Karpas-422 (cell line): ENCODE measurements at regions not wholly inside any gene's neighbourhood (a gene's known extent, or its start where the extent isn't known, plus 50 kb on each side); places are given as distances from the start of the nearest gene placed in this dataset.
A peak's percentile ranks its signal among the peaks of the same experiment; 100 is the strongest.

Experiments used
- DNase-seq: peaks from one replicate; pipeline ENCODE4 v3.0.0-alpha.2; 2015
- H2AFZ ChIP-seq: fragments of 200-600 bp; sonication (generic); 2 replicates; pipeline ENCODE4 v1.6.1; 2014; ENCODE audit warnings: antibody characterized with exemption, low read length, mixed read lengths
- H3K27ac ChIP-seq: fragments of 200-600 bp; sonication (generic); 2 replicates; pipeline ENCODE4 v1.5.1; 2014; ENCODE audit warnings: mild to moderate bottlenecking, low read length, moderate library complexity
- H3K27me3 ChIP-seq: fragments of 200-600 bp; sonication (generic); 2 replicates; pipeline ENCODE4 v1.6.1; 2014; ENCODE audit warnings: low read length, mixed read lengths
- H3K36me3 ChIP-seq: fragments of 200-600 bp; sonication (generic); 2 replicates; pipeline ENCODE4 v1.6.1; 2014; ENCODE audit warnings: low read length, mixed read lengths; ENCODE audit not compliant: insufficient read depth
- H3K4me1 ChIP-seq: fragments of 200-600 bp; sonication (generic); 2 replicates; pipeline ENCODE4 v1.6.1; 2014; ENCODE audit warnings: mild to moderate bottlenecking, low read length, mixed read lengths
- H3K4me2 ChIP-seq: fragments of 200-600 bp; sonication (generic); 2 replicates; pipeline ENCODE4 v1.6.1; 2014; ENCODE audit warnings: low read length, low read depth, mild to moderate bottlenecking; ENCODE audit not compliant: poor library complexity, severe bottlenecking
- H3K4me3 ChIP-seq: fragments of 200-600 bp; sonication (generic); 2 replicates; pipeline ENCODE4 v1.5.1; 2014; ENCODE audit warnings: mild to moderate bottlenecking, antibody characterized with exemption, low read length, mixed read lengths
- H3K79me2 ChIP-seq: fragments of 200-600 bp; sonication (generic); 2 replicates; pipeline ENCODE4 v1.6.1; 2014; ENCODE audit warnings: mild to moderate bottlenecking, low read length, mixed read lengths
- H3K9ac ChIP-seq: fragments of 200-600 bp; sonication (generic); 2 replicates; pipeline ENCODE4 v1.6.0; 2014; ENCODE audit warnings: low read length
- H3K9me2 ChIP-seq: fragments of 200-600 bp; sonication (generic), shearing (Covaris generic); replicated peaks from 2 replicates; pipeline ENCODE4 v1.6.0; 2014; ENCODE audit warnings: mild to moderate bottlenecking, low read length, moderate library complexity; ENCODE audit not compliant: insufficient read depth
- H3K9me3 ChIP-seq: fragments of 300-700, 200-600 bp; sonication (generic); 2 replicates; pipeline ENCODE4 v1.6.1; 2014; ENCODE audit warnings: low read length, mixed read lengths
- H4K20me1 ChIP-seq: fragments of 200-600 bp; sonication (generic); 2 replicates; pipeline ENCODE4 v1.6.1; 2014; ENCODE audit warnings: mild to moderate bottlenecking, antibody characterized with exemption, low read length, low read depth; ENCODE audit not compliant: insufficient read depth

DNA sequence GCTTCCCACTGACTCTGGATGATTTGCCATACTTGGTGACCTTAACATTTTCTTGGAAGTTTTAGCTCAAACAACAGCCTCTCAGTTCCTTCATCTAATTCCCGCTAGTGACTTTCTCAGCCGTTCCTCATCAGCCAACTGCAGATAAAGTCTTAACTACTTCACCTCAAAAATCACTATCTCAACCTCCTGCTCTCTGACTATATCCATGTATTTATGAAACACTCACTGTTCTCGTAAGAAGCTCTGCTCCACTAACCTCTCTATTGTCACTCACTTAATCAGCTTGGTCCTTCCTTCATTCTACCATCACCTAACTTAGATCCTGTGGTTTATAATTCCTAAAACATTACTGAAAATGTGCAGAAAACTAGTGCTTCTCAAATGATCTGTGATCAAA is 1551.6 kb downstream of the MRPL39 start:
- Histone ChIP-seq H2AFZ (no peak overlapping the region), H3K4me3 (no peak overlapping the region), H3K9ac (no peak overlapping the region), H3K36me3 (no peaks in the 10 kb centered on the region), H3K9me3 (peaks cover 7% of the 10 kb centered on the region; the same call in 1 of the 2 replicates), H3K4me1 (no peaks in the 10 kb centered on the region), H3K27me3 (no peaks in the 10 kb centered on the region), H3K27ac (no peak overlapping the region), H3K79me2 (no peaks in the 10 kb centered on the region), H3K9me2 (no peaks in the 10 kb centered on the region), H3K4me2 (no peak overlapping the region), H4K20me1 (no peaks in the 10 kb centered on the region)
- DNase-seq: no peak

DNA sequence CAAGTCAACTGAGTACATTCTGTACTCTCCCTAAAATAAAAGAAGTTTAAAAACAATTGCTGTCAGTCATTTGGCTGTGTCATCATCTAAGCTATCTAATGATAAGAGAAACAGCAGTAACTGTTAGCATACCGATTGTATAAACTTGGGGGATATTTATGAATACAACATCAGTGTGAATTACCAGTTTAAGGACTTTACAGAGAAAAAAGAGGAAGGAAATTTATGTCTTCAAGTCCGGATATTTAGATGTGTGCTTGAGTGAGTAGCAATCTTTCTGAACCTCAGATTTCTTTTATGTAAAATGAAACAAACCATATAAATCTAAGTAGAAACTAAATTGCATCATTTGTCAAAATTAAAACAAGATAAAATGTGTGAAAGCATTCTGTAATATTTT is 1557.0 kb downstream of the MRPL39 start:
- Histone ChIP-seq H3K79me2 (no peaks in the 10 kb centered on the region), H3K9me2 (no peaks in the 10 kb centered on the region), H3K27ac (no peak overlapping the region), H3K27me3 (no peaks in the 10 kb centered on the region), H2AFZ (no peak overlapping the region), H3K9me3 (peaks cover 3% of the 10 kb centered on the region), H3K4me1 (no peaks in the 10 kb centered on the region), H4K20me1 (no peaks in the 10 kb centered on the region), H3K4me2 (no peak overlapping the region), H3K36me3 (no peaks in the 10 kb centered on the region), H3K9ac (no peak overlapping the region), H3K4me3 (no peak overlapping the region)
- DNase-seq: no peak

DNA sequence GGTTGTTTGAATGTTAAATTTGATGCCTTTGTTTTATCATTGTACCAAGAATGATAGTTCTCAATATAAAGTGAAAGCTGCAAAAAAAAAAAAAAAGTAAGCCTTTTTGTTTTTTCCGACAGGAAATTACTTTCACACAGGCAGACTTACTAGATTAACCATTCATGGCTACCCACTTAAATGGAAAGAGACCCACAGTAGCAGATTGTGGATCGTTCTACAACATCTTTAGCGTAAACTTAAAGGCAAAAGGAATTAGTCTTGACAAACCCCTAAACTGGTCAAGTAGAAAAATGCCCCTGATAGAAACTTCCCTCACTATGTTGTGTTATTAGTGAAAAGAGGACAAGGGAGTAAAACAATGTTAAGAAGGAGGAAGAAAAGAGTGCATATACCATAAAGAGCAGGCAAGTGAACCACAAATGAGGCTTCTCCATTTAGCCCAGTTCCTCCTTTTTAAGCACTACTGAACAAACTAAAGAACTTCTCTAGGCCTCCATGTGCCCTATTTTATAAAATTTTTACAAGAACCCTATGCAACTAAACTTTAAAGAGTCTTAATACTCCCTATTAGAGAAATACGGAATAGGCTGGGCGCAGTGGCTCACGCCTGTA is 1560.3 kb downstream of the MRPL39 start:
- no peaks in the 10 kb centered on the region for H3K9me2 ChIP-seq
- no peak overlapping the region for H3K9ac ChIP-seq
- no peaks in the 10 kb centered on the region for H4K20me1 ChIP-seq
- H3K27ac ChIP-seq: no peak overlapping the region
- H3K9me3 ChIP-seq: peaks cover 9% of the 10 kb centered on the region
- no peak overlapping the region for H2AFZ ChIP-seq
- no peaks in the 10 kb centered on the region for H3K36me3 ChIP-seq
- no peak overlapping the region for H3K4me2 ChIP-seq
- H3K4me3 ChIP-seq: no peak overlapping the region
- no peaks in the 10 kb centered on the region for H3K27me3 ChIP-seq
- no peaks in the 10 kb centered on the region for H3K79me2 ChIP-seq
- H3K4me1 ChIP-seq: no peaks in the 10 kb centered on the region
- no peak for DNase-seq

DNA sequence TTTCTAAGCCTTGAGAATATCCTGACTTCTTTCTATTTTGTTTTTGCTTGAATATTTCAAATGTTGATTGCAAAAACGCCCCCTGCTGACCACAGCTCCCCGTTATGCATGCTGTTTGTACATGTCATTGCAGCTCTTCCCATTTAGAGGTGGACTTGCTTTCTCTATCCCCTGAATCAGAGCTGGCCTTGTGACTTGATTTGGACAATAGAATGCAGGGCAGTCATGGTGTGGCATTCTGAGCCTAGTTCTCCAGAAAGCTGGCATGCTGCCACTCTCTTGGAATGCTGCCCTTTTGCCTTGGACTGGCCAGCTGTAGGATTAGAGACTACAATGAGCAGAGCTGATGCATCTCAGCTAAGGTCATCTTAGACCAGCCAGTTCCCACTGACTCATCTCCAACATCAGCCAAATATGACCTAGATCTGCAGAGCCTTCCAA is 1561.5 kb downstream of the MRPL39 start:
- no peaks in the 10 kb centered on the region for H3K79me2 ChIP-seq
- no peaks in the 10 kb centered on the region for H3K4me1 ChIP-seq
- H2AFZ ChIP-seq: no peak overlapping the region
- H3K27me3 ChIP-seq: no peaks in the 10 kb centered on the region
- H3K36me3 ChIP-seq: no peaks in the 10 kb centered on the region
- H3K4me3 ChIP-seq: no peak overlapping the region
- no peak overlapping the region for H3K4me2 ChIP-seq
- H4K20me1 ChIP-seq: no peaks in the 10 kb centered on the region
- DNase-seq: peak; percentile 45
- H3K9me2 ChIP-seq: no peaks in the 10 kb centered on the region
- peaks cover 11% of the 10 kb centered on the region for H3K9me3 ChIP-seq
- H3K27ac ChIP-seq: no peak overlapping the region
- H3K9ac ChIP-seq: no peak overlapping the region

DNA sequence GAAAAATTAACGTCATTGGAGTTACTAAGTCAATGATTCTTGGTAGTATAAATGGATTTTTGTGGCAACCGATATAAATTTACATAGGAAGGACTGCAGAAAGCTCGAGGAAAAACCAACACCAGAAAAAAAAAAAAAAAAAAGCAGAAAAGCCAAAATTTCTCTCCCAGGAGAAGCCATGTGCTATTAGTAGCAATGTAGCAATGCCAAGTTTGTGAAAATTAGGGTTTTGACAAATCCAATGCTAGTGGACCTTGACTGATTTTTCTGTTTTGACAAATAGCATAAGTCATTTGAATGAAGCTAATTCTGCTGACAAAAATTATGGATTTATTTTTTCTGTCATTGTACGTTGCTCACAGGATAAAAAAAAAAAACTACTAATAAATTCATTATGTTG is 1561.9 kb downstream of the MRPL39 start:
- no peaks in the 10 kb centered on the region for H3K9me2 ChIP-seq
- no peak overlapping the region for H3K27ac ChIP-seq
- H2AFZ ChIP-seq: no peak overlapping the region
- H3K4me1 ChIP-seq: no peaks in the 10 kb centered on the region
- no peak overlapping the region for H3K4me2 ChIP-seq
- H3K79me2 ChIP-seq: no peaks in the 10 kb centered on the region
- H3K9ac ChIP-seq: no peak overlapping the region
- no peak overlapping the region for H3K4me3 ChIP-seq
- no peaks in the 10 kb centered on the region for H4K20me1 ChIP-seq
- DNase-seq: no peak
- peaks cover 14% of the 10 kb centered on the region for H3K9me3 ChIP-seq
- H3K27me3 ChIP-seq: no peaks in the 10 kb centered on the region
- H3K36me3 ChIP-seq: no peaks in the 10 kb centered on the region

DNA sequence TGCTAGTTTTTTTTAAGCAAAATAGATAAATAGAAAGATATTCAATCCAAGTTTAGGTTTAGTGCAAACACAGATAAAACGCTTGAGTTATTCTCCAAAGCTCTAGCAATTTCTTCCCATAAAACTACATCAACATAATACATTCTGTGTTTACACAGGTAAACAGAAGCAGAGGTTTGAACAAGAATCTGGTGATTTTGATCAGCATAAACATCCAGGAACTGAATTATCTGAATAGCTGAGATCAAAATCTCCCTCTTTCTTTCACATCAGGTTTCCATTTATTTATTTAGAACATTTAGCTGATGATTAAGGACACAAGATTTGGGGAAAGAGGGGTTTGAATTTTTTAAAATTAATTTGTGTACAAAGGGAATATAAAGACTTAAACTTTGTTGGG is 1564.6 kb downstream of the MRPL39 start:
- Histone ChIP-seq H2AFZ (no peak overlapping the region), H3K4me1 (no peaks in the 10 kb centered on the region), H4K20me1 (no peaks in the 10 kb centered on the region), H3K4me3 (no peak overlapping the region), H3K36me3 (no peaks in the 10 kb centered on the region), H3K9me2 (no peaks in the 10 kb centered on the region), H3K9me3 (peaks cover 23% of the 10 kb centered on the region), H3K79me2 (no peaks in the 10 kb centered on the region), H3K27ac (no peak overlapping the region), H3K9ac (no peak overlapping the region), H3K27me3 (no peaks in the 10 kb centered on the region), H3K4me2 (no peak overlapping the region)
- no peak for DNase-seq

DNA sequence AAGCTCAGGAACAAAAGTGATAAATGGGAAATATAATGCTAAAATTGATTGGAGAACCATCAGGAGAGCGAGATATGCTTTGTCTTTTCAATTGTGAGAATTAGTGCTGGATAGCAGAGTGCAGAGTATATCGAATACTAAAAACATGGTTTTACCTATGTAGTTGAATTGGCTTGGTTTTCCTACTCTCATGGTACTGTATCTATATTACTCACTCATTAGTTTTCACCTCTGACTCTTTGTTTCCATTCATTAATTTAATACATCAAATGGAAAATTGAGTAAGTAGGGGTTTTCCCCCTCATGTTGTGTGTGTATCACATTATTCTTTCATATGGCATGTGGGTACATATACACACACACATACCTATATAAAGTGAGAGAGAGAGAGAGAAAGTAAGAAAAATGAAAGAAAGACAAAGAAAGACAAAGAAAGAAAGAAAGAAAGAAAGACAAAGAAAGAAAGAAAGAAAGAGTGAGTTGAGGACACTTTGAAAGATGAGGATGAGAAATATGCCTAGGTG is 1574.5 kb downstream of the MRPL39 start:
- H3K27me3 ChIP-seq: no peaks in the 10 kb centered on the region
- no peaks in the 10 kb centered on the region for H3K4me1 ChIP-seq
- no peaks in the 10 kb centered on the region for H3K79me2 ChIP-seq
- no peak overlapping the region for H2AFZ ChIP-seq
- H3K9ac ChIP-seq: no peak overlapping the region
- no peak for DNase-seq
- no peak overlapping the region for H3K27ac ChIP-seq
- no peak overlapping the region for H3K4me2 ChIP-seq
- H3K36me3 ChIP-seq: no peaks in the 10 kb centered on the region
- peaks cover 20% of the 10 kb centered on the region for H3K9me3 ChIP-seq
- no peak overlapping the region for H3K4me3 ChIP-seq
- no peaks in the 10 kb centered on the region for H3K9me2 ChIP-seq
- H4K20me1 ChIP-seq: no peaks in the 10 kb centered on the region

DNA sequence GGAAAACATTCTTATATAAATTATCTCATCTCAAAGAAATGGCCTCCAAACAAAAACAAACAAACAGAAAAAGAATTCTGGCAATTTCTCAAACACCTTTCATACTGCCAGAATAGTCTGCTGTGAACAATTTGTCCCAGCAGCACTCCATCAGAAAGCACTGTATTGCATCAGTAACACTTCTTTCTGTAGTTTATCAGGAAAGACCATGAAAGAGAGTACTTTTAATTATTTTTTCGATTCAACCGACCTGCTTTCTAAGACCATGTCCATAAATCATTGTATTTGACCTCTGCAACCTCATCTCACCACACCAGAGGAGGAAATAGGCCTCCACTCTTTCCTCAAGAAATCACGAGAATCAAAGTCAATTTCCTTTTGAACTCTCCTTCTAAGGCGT is 1579.9 kb downstream of the MRPL39 start:
- Histone ChIP-seq H3K4me3 (no peak overlapping the region), H3K4me2 (no peak overlapping the region), H3K36me3 (no peaks in the 10 kb centered on the region), H3K79me2 (no peaks in the 10 kb centered on the region), H3K27me3 (no peaks in the 10 kb centered on the region), H4K20me1 (no peaks in the 10 kb centered on the region), H3K9ac (no peak overlapping the region), H2AFZ (no peak overlapping the region), H3K9me3 (peaks cover 13% of the 10 kb centered on the region), H3K4me1 (no peaks in the 10 kb centered on the region), H3K27ac (no peak overlapping the region), H3K9me2 (no peaks in the 10 kb centered on the region)
- no peak for DNase-seq
